Testis (tissue), 2 donors: ENCODE measurements at regions not wholly inside any gene's neighbourhood (a gene's known extent, or its start where the extent isn't known, plus 50 kb on each side); places are given as distances from the start of the nearest gene placed in this dataset.

Experiments
- CTCF ChIP-seq, 3 experiments: fragments of 450-650 bp in 2 of 3; fragments of 200-600 bp in 1 of 3; sonication (generic) in 1 of 3; IDR thresholded peaks; one replicate each; pipeline ENCODE4 v1.5.1; 2016 to 2019; ENCODE audit warnings: antibody characterized with exemption in 3 of 3, mild to moderate bottlenecking in 2 of 3, moderate library complexity in 1 of 3
- POLR2A ChIP-seq: fragments of 450-650 bp; IDR thresholded peaks from one replicate; pipeline ENCODE4 v1.6.1; 2017; ENCODE audit warnings: antibody characterized with exemption, mild to moderate bottlenecking, moderate library complexity

GRCh38 chr6:84902354-84902928, 138.0 kb upstream of the TBX18 start:
- TF ChIP-seq CTCF (IDR thresholded peaks at IDR 0.05) (no peak), POLR2A (no peak)
